ENCODE measurements at regions not wholly inside any gene's neighbourhood (a gene's known extent, or its start where the extent isn't known, plus 50 kb on each side); places are given as distances from the start of the nearest gene placed in this dataset.

- TF ChIP-seq CREB1 (IDR thresholded peaks at IDR 0.05; ENCODE audit: low read depth) (no peak), TAF1 (IDR thresholded peaks at IDR 0.05; ENCODE audit: low read depth) (no peak), EP300 (IDR thresholded peaks at IDR 0.05; ENCODE audit: borderline replicate concordance) (no peak), YY1 (IDR thresholded peaks at IDR 0.05; ENCODE audit: low read depth) (no peak), RAD21 (IDR thresholded peaks at IDR 0.05; ENCODE audit: low read depth) (no peak), EGR1 (IDR thresholded peaks at IDR 0.05) (no peak)
- TF ChIP-seq, protein P1, sequence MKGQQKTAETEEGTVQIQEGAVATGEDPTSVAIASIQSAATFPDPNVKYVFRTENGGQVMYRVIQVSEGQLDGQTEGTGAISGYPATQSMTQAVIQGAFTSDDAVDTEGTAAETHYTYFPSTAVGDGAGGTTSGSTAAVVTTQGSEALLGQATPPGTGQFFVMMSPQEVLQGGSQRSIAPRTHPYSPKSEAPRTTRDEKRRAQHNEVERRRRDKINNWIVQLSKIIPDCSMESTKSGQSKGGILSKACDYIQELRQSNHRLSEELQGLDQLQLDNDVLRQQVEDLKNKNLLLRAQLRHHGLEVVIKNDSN (IDR thresholded peaks at IDR 0.05): no peak
Measured at GRCh38 chr6:137980777-137981176, 113.7 kb downstream of the TNFAIP3 start.

Data from Ishikawa (cell line).